A549 (cell line): ENCODE measurements at regions not wholly inside any gene's neighbourhood (a gene's known extent, or its start where the extent isn't known, plus 50 kb on each side); places are given as distances from the start of the nearest gene placed in this dataset.

Source experiments
- ATAC-seq, 2 experiments: fragments of 200-7000 bp in 1 of 2; fragments of >200 bp in 1 of 2; cut with Nextera tagmentation in 1 of 2; cut with Tn5 transposase in 1 of 2; 3 replicates each; pipeline versions ENCODE4 v1.8.0 to v1.9.1; 2018 to 2020; ENCODE audit warnings: mild to moderate bottlenecking in 1 of 2, moderate library complexity in 1 of 2
- CTCF ChIA-PET: fragments of 300-600 bp; sonication (Branson Sonifier 250); formaldehyde crosslinking; extraction: SDS; loops from one replicate; lab custom pipeline; 2021; ENCODE audit warnings: antibody characterized with exemption, inconsistent platforms; lab: Yijun Ruan, JAX
- POLR2A ChIA-PET: fragments of 350-600 bp; formaldehyde crosslinking; extraction: SDS; loops from one replicate; lab custom pipeline; 2021; ENCODE audit warnings: antibody characterized with exemption, inconsistent platforms; lab: Yijun Ruan, JAX
- DNase-seq, 2 experiments: peaks; one replicate each; pipeline versions ENCODE4 v3.0.0 to v3.0.0-alpha.2; 2011 to 2016; ENCODE audit warnings: low read depth in 1 of 2, low spot score in 1 of 2
- FAIRE-seq: peaks from 2 replicates; lab custom pipeline; 2011; peaks lifted over from hg19 to GRCh38; lab: Jason Lieb, UNC
- H3K27ac ChIP-seq, 2 experiments: fragments of >200 bp; sonication (Bioruptor Twin); formaldehyde crosslinking; 3 replicates each; pipeline ENCODE4 v1.5.1; 2016 to 2017
- H3K4me1 ChIP-seq: fragments of >200 bp; sonication (Bioruptor Twin); formaldehyde crosslinking; 3 replicates; pipeline ENCODE4 v1.6.1; 2016
- H3K4me2 ChIP-seq: fragments of >200 bp; sonication (Bioruptor Twin); formaldehyde crosslinking; 3 replicates; pipeline ENCODE4 v1.6.1; 2016
- H3K4me3 ChIP-seq: fragments of >200 bp; sonication (Bioruptor Twin); formaldehyde crosslinking; 3 replicates; pipeline ENCODE4 v1.5.1; 2016
- H3K9me3 ChIP-seq: fragments of >200 bp; sonication (Bioruptor Twin); formaldehyde crosslinking; 3 replicates; pipeline ENCODE4 v1.6.1; 2016
- CBX8 ChIP-seq: fragments of 200-600 bp; sonication (generic); IDR thresholded peaks from 2 replicates; pipeline ENCODE4 v1.6.1; 2016
- CEBPB ChIP-seq, 2 experiments: fragments of >200 bp in 1 of 2; sonication (Bioruptor Twin) in 1 of 2; formaldehyde crosslinking in 1 of 2; IDR thresholded peaks; 2 replicates each; pipeline ENCODE4 v1.6.1; 2012 to 2016
- CHD2 ChIP-seq: fragments of 150-350 bp; IDR thresholded peaks from 2 replicates; pipeline ENCODE4 v1.6.1; 2014; ENCODE audit warnings: low read length; ENCODE audit not compliant: partially characterized antibody
- CHD4 ChIP-seq: fragments of 200-600 bp; sonication (generic); IDR thresholded peaks from 2 replicates; pipeline ENCODE4 v1.6.1; 2016; ENCODE audit warnings: antibody characterized with exemption, mild to moderate bottlenecking, borderline replicate concordance
- CTCF ChIP-seq: fragments of >200 bp; sonication (Bioruptor Twin); formaldehyde crosslinking; IDR thresholded peaks from 3 replicates; pipeline ENCODE4 v1.5.1; 2016
- ELK1 ChIP-seq: fragments of 150-350 bp; IDR thresholded peaks from 2 replicates; pipeline ENCODE4 v1.6.1; 2014; ENCODE audit warnings: low read depth, mild to moderate bottlenecking, low read length
- EP300 ChIP-seq, 2 experiments: fragments of >200 bp; sonication (Bioruptor Twin); formaldehyde crosslinking; IDR thresholded peaks; 2 replicates in 1 of 2; 3 replicates in 1 of 2; pipeline ENCODE4 v1.6.1; 2016 to 2017
- FOSB ChIP-seq: fragments of 250-450 bp; sonication (Bioruptor Pico); IDR thresholded peaks from 2 replicates; pipeline ENCODE4 v1.5.0; 2020; ENCODE audit warnings: mild to moderate bottlenecking, moderate library complexity
- HEYL ChIP-seq: fragments of 250-450 bp; sonication (Bioruptor Pico); IDR thresholded peaks from 2 replicates; pipeline ENCODE4 v1.8.0; 2021; ENCODE audit warnings: mild to moderate bottlenecking, moderate library complexity
- HOXB13 ChIP-seq: fragments of 250-450 bp; sonication (Bioruptor Pico); IDR thresholded peaks from 2 replicates; pipeline ENCODE4 v1.5.0; 2020; ENCODE audit warnings: low read depth, mild to moderate bottlenecking, moderate library complexity
- KDM5A ChIP-seq: fragments of 200-600 bp; sonication (generic); IDR thresholded peaks from 2 replicates; pipeline ENCODE4 v1.6.1; 2016; ENCODE audit warnings: antibody characterized with exemption, mild to moderate bottlenecking
- PHF8 ChIP-seq: fragments of 200-600 bp; sonication (generic); IDR thresholded peaks from 2 replicates; pipeline ENCODE4 v1.6.1; 2016; ENCODE audit warnings: low read depth, mild to moderate bottlenecking, antibody characterized with exemption, moderate library complexity, borderline replicate concordance
- RAD21 ChIP-seq, 2 experiments: fragments of >200 bp in 1 of 2; sonication (Bioruptor Twin) in 1 of 2; formaldehyde crosslinking in 1 of 2; IDR thresholded peaks in 1 of 2; conservative IDR thresholded peaks in 1 of 2; 2 replicates in 1 of 2; 3 replicates in 1 of 2; pipeline ENCODE4 v1.6.1; 2012 to 2018; ENCODE audit warnings: inconsistent platforms in 1 of 2
- SMC3 ChIP-seq: fragments of >200 bp; sonication (Bioruptor Twin); formaldehyde crosslinking; IDR thresholded peaks from 3 replicates; pipeline ENCODE4 v1.6.1; 2018; ENCODE audit warnings: inconsistent platforms
- TP53 ChIP-seq: fragments of 250-450 bp; sonication (Bioruptor Pico); IDR thresholded peaks from 2 replicates; pipeline ENCODE4 v1.5.0; 2021; ENCODE audit warnings: mild to moderate bottlenecking, moderate library complexity
- USF2 ChIP-seq: fragments of 450-650 bp; IDR thresholded peaks from 2 replicates; pipeline ENCODE4 v1.6.1; 2014; ENCODE audit warnings: antibody characterized with exemption
- ZFP36 ChIP-seq: fragments of 450-650 bp; IDR thresholded peaks from 2 replicates; pipeline ENCODE4 v1.6.1; 2014; ENCODE audit warnings: borderline replicate concordance; ENCODE audit not compliant: partially characterized antibody
- ZNF302 ChIP-seq: fragments of 250-450 bp; sonication (Bioruptor Pico); IDR thresholded peaks from 2 replicates; pipeline ENCODE4 v1.9.0; 2021; ENCODE audit warnings: inconsistent platforms, mild to moderate bottlenecking, moderate library complexity
- WGBS: methylation state at CpG from one replicate; pipeline ENCODE4 v1.1.6; 2017; ENCODE audit errors: missing lambda C conversion rate; 5-methylcytosine and 5-hydroxymethylcytosine counted together
- TF ChIP-seq, protein P1 (sequence below): IDR thresholded peaks from 2 replicates; pipeline ENCODE4 v1.6.1; 2012; ENCODE audit warnings: low read depth, borderline replicate concordance
- TF ChIP-seq, protein P2 (sequence below): fragments of 200-600 bp; sonication (generic); IDR thresholded peaks from 2 replicates; pipeline ENCODE4 v1.6.1; 2016; ENCODE audit warnings: antibody characterized with exemption, mild to moderate bottlenecking, moderate library complexity

DNA sequence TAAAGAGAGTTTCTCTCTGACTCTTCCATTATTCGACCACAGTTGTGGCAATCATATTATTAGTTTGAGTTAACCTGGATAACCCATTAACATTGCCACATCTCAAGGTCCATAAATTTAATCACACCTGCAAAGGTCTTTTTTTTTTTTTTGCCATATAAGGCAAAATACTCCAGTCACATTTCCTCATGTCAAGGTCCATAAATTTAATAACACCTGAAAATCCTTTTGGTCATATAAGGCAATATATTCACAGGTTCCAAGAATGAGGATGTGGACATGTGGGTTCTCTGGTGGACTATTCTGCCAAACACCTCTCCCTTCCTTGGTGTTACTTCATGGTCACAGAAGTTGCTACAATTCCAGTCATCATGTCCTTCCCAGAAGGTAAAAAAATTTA lies 213.5 kb upstream of the COX7C start:
- Histone ChIP-seq H3K4me1 (no peaks in the 10 kb centered on the region), H3K4me2 (no peak overlapping the region)
- WGBS: 36% methylated on average over 1 of the region's 1 CpG
- ChIA-PET CTCF (no interaction called here), POLR2A (no interaction called here)
- ATAC-seq: no peak
- TF ChIP-seq ELK1 (no peak), FOSB (CRISPR knock-in tag) (no peak), CEBPB (IDR thresholded peaks at IDR 0.05) (no peak), CHD4 (no peak), SMC3 (no peak), EP300 (IDR thresholded peaks at IDR 0.05) (no peak), CBX8 (no peak), USF2 (no peak), HOXB13 (no peak), ZFP36 (no peak), CHD2 (no peak), KDM5A (no peak), HEYL (CRISPR knock-in tag) (no peak), PHF8 (no peak), RAD21 (conservative IDR thresholded peaks at IDR 0.05 in 1 of 2, IDR thresholded peaks at IDR 0.05 in 1 of 2) (no peak)
- TF ChIP-seq, all 56 proteins: peak for 0
- H3K9me3 ChIP-seq: no peaks in the 10 kb centered on the region
- FAIRE-seq (no peak), DNase-seq (no peak)
- no peak overlapping the region for H3K27ac ChIP-seq
- no peak overlapping the region for H3K4me3 ChIP-seq

GRCh38 chr5:86407711-86408110 lies 210.0 kb upstream of the COX7C start:
- ATAC-seq (no peak), DNase-seq (no peak), FAIRE-seq (no peak)
- H3K27ac ChIP-seq: no peak overlapping the region
- TF ChIP-seq, protein P1, sequence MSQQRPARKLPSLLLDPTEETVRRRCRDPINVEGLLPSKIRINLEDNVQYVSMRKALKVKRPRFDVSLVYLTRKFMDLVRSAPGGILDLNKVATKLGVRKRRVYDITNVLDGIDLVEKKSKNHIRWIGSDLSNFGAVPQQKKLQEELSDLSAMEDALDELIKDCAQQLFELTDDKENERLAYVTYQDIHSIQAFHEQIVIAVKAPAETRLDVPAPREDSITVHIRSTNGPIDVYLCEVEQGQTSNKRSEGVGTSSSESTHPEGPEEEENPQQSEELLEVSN: no peak
- no peak for TF ChIP-seq KDM5A
- TF ChIP-seq ZFP36: no peak
- TF ChIP-seq, protein P2, sequence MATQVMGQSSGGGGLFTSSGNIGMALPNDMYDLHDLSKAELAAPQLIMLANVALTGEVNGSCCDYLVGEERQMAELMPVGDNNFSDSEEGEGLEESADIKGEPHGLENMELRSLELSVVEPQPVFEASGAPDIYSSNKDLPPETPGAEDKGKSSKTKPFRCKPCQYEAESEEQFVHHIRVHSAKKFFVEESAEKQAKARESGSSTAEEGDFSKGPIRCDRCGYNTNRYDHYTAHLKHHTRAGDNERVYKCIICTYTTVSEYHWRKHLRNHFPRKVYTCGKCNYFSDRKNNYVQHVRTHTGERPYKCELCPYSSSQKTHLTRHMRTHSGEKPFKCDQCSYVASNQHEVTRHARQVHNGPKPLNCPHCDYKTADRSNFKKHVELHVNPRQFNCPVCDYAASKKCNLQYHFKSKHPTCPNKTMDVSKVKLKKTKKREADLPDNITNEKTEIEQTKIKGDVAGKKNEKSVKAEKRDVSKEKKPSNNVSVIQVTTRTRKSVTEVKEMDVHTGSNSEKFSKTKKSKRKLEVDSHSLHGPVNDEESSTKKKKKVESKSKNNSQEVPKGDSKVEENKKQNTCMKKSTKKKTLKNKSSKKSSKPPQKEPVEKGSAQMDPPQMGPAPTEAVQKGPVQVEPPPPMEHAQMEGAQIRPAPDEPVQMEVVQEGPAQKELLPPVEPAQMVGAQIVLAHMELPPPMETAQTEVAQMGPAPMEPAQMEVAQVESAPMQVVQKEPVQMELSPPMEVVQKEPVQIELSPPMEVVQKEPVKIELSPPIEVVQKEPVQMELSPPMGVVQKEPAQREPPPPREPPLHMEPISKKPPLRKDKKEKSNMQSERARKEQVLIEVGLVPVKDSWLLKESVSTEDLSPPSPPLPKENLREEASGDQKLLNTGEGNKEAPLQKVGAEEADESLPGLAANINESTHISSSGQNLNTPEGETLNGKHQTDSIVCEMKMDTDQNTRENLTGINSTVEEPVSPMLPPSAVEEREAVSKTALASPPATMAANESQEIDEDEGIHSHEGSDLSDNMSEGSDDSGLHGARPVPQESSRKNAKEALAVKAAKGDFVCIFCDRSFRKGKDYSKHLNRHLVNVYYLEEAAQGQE: no peak
- TF ChIP-seq TP53 (CRISPR knock-in tag): no peak
- TF ChIP-seq ZNF302 (CRISPR knock-in tag): no peak
- TF ChIP-seq CTCF: no peak
- CTCF ChIA-PET: no interaction called here
- no peaks in the 10 kb centered on the region for H3K4me1 ChIP-seq
- 52% methylated on average over 2 of the region's 2 CpGs for WGBS
- POLR2A ChIA-PET: no interaction called here
- H3K9me3 ChIP-seq: no peaks in the 10 kb centered on the region
- no peak overlapping the region for H3K4me2 ChIP-seq
- H3K4me3 ChIP-seq: no peak overlapping the region
